Anterior cingulate cortex (tissue), 58 donors: ENCODE measurements at regions not wholly inside any gene's neighbourhood (a gene's known extent, or its start where the extent isn't known, plus 50 kb on each side); places are given as distances from the start of the nearest gene placed in this dataset.
"Not testable (repeated sequence)": the region's sequence is repeated elsewhere in the genome, so short reads cannot be mapped to it uniquely, and the experiment has no call there.

Source experiments
- DNase-seq, 58 donors: peaks; one replicate each; lab custom pipeline; 2025; lab: John Stamatoyannopoulos, UW

DNA sequence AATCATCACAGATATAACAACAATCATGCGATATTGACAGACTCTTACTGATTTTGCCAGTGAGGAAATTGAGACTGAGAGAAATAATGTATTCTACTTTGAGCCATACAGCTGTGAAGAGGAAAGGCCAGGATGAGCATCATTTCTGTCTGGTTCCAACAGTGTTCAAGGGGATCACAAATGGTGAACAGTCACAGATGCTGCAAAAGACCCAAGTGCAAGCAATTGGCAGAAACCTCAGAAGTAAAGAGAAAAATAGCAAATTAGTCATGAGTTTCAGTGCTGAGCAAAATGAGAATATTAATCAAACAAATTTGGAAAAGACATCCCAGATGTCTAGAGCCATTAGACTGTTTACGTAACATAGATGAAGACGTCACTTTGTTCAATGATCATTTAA, 114.1 kb downstream of the RAB38 start:
- DNase-seq: no peak

DNA sequence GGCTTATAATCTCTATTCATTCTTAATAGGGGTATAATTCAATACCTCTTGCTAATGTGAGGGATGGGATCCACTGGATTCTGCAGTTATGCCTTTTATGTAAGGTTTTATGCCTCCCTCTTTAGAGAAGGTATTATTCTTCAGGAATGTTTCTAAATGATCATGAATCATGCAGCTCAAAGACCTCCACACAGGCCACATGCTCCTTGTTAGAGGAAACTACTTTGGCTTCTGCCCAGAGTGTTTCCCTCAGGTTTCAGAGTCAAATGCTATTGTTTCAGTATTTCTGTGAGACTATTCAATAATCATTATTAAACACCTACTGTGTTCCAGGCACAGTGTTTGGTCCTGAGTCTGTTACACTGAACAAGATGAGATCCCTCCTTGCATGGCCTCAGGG, 115.9 kb downstream of the RAB38 start:
- DNase-seq: no peak

GRCh38 chr11:88051396-88051795, 123.8 kb downstream of the RAB38 start:
- DNase-seq: no peak

DNA sequence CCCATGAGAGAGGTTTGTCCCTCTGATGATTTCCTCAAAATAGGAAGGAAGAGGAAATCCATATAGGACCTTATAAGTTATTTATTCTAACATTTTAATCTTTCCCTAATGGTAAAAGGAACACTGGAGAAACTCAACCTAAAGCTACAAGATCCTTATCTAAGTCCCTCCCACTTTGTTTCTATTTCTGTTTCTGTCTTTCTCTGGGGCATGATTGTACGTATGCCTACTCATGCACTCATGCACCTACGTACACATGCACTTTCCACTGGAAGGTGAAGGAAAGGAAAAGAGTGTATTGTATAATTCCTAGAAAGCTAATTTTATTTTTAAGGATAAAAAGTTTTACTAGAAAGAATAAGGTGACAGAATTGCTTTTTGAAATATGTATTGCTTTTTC, 125.0 kb downstream of the RAB38 start:
- DNase-seq: no peak

DNA sequence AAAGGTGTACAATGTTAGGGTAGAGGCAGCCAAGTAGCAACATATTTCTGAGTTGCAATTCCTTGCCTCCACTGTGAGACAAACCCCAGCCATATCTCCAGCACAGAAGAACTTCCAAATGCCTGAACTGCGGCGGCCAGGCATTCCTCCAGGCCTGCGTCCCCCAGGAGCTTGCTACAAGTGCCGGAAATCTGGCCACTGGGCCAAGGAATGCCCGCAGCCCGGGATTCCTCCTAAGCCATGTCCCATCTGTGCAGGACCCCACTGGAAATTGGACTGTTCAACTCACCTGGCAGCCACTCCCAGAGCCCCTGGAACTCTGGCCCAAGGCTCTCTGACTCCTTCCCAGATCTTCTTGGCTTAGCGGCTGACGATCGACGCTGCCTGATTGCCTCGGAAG, 130.0 kb downstream of the RAB38 start:
- not testable (repeated sequence) for DNase-seq

DNA sequence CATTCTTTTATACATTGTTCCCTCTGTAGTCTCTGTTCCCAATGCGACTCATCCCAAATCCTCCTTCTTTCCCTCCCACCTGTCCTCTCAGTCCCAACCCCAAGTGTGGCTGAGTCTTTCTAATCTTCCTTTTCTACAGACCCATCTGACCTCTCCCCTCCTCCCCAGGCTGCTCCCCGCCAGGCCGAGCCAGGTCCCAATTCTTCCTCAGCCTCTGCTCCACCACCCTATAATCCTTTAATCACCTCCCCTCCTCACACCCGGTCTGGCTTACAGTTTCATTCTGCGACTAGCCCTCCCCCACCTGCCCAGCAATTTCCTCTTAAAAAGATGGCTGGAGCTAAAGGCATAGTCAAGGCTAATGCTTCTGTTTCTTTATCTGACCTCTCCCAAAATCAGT, 130.6 kb downstream of the RAB38 start:
- not testable (repeated sequence) for DNase-seq

DNA sequence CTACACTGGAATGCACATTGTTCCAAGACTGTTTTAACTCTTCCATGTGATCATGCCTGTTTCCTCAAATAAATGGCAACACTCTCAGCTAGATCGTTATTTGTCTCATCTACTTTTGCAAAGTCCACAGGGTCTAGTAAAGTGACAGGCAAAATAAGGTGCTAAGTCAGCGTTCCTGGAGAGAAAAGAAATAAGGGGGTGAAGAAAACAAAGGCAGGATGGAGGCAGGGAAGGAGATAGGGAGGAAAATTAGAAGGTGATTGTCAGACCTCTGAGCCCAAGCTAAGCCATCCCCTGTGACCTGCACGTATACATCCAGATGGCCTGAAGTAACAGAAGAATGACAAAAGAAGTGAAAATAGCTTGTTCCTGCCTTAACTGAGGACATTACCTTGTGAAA, 132.1 kb downstream of the RAB38 start:
- no peak for DNase-seq

DNA sequence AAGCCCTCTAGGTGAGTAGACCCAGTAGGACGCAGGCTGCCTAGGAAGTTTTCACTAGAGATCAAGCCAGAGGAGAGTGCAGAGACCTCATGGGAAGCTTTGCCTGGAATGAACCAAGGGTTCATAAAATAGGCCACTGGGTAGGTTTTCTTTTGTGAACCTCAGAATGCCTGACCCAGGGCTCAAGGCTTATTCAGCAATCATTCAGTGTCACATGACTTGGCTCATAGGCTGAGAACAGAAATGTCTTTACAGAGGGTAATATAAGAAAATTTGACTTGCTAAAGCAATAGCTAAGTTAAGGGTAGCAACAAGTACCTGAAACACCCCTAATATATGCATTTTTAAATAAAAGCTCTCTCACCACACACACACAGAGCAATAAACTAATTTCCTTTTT, 132.6 kb downstream of the RAB38 start:
- DNase-seq: no peak

DNA sequence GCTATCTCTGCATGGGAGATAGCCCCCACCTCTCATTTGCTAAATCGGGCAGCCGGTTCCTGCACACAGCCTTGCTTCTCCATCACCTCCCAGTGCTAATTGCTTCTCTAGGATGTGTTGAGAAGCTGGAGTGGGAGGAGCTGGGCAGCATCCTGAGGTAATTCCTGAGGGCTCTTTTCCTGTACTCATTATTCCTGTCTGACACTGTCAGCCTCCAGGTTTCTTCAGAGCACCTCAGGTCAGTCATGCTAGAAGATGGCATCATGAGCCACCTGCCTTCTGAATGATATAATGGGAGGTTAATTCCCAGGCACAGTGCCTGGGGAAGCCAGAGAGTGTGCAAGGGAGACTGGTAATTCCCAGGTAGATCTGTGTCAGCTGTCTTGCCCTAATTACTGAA, 133.0 kb downstream of the RAB38 start:
- DNase-seq: no peak

GRCh38 chr11:88041679-88042078, 133.6 kb downstream of the RAB38 start:
- DNase-seq: no peak

- no peak for DNase-seq
Observed at GRCh38 chr11:88040148-88040496, 135.1 kb downstream of the RAB38 start.

DNA sequence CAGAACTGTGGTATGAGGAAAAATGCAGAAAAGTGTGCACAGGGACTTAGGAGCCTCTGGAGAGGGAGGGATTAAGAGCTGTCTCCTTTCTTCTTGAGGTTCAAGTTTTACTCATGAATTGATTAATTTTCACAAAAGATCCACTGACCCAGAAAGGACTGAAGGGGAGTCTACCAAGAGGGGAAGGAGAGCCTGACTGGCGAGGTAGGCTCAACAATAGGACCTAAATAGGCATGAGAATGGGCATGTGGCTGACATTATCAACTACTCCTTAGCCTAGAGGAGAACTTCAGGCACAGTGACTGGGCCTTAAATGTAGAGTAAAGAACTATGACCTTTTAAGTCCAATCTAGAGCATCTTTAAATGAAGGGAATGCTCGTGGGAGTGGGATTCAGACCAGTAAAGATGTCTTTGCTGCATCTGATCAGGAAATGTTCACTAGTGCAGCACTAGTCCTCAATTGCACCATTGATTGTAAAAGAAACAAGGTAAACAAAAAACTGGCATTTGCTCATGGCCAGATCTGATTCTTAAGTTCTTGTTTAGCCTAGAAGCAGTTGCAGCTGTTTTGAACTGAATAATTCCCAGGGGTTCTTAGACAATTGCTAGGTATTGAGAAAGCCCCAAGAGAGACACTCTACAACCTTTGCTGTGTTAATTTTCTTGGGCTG, 135.6 kb downstream of the RAB38 start:
- DNase-seq: no peak

DNA sequence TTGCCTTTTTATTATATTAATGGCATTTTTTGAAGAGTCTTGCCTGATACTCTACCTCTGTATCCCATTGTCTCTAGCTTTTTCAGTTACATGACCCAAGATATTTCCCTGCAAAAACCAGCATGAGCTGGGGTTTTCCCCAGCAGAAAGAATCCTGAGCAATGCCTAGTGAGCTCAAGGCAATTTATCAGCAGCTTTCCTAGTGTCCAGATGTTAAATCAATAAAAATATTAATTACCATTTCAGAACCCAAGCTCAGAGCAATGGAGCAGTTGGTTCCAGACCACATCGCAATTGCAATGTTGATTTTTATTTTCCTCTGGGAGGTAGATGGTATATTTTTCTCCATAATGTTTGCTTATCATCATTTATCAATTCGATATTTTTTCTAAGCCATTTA, 137.2 kb downstream of the RAB38 start:
- no peak for DNase-seq

GRCh38 chr11:88036701-88037100, 138.5 kb downstream of the RAB38 start:
- no peak for DNase-seq

- no peak for DNase-seq
Observed at GRCh38 chr11:88035271-88035670, 140.0 kb downstream of the RAB38 start.

GRCh38 chr11:88017666-88018065, 157.6 kb downstream of the RAB38 start:
- DNase-seq: no peak

DNA sequence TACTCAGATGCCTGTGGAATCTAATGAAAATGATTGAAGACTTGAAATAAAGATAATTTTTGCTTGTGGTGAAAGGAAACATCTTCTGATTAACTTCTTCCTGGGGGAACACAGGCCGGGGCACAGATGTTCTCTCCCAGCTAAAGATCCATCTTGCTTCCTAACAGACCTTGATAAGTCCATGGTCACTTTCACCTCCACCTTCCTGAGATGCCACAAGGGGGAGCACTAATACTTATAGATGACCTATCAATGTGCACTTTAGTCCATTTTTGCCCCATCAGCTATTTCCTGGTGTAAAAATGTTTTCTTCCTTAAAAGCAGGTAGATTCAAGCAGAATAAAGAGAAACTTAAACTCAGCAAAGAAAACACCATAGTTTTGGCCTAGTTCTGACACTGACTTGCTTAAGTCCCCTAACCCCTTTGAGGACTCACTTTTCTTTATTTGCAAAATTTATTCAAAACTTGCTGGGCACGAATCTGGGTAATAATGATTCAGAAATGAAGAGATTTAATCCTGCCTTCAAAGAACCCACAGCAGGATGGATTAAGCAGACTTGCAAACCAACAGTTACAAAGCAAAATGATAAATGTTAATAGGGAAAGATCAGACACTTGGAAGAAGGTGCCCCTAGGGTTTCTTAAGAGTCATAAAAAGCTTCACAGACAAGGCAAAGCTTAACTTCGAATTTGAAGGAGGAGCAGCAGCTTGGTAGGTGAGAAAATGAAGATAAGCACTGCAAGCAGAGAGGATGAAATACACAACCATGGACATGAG, 158.7 kb downstream of the RAB38 start:
- DNase-seq: peak in 33 of 58 donors; percentile 1 to 66 (median 11)

DNA sequence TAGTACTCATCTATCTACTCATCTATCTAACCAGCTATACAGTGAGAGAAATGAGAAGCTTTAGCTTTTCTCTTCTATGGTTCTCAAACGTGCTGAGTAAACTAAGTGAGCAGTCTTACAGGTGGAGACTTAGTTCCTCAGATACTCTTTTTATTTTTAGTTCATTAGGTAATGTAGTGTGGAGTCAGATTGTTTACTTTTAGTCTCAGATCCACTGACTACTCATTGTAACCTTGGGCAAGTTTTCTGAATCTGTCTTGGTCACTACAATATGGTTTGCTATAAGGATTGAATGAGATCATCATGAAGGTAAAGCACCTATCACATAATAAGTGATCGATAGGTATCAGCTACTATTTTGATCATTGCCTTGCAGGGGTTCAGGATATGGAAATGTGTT, 160.1 kb downstream of the RAB38 start:
- no peak for DNase-seq

GRCh38 chr11:88013508-88014065, 161.7 kb downstream of the RAB38 start:
- DNase-seq: no peak

DNA sequence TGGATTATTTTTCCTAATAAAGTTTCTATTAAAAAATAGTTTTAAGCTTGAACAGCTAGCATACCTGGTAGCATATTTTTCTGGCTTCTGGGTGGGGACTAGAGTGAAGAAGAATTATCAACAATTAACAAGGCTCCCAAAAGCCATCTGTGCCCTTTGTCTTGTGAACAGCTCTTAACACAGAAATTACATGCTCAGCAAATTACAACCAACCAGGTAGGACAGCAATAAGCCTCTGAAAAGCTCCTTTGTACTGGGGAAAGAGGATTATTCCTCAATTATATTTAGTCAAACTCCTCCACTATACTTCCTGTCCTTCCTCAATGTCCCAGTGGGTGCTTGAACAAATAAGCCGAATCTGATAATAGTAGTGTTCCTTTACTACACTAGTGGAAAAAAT, 162.8 kb downstream of the RAB38 start:
- DNase-seq: no peak

GRCh38 chr11:87976009-87976408, 199.2 kb downstream of the RAB38 start:
- no peak for DNase-seq

- DNase-seq: peak in 3 of 58 donors; percentile 0 to 6 (median 0)
Observed at GRCh38 chr11:87974797-87975196, 200.4 kb downstream of the RAB38 start.
